ENCODE measurements at regions not wholly inside any gene's neighbourhood (a gene's known extent, or its start where the extent isn't known, plus 50 kb on each side); places are given as distances from the start of the nearest gene placed in this dataset.

DNA sequence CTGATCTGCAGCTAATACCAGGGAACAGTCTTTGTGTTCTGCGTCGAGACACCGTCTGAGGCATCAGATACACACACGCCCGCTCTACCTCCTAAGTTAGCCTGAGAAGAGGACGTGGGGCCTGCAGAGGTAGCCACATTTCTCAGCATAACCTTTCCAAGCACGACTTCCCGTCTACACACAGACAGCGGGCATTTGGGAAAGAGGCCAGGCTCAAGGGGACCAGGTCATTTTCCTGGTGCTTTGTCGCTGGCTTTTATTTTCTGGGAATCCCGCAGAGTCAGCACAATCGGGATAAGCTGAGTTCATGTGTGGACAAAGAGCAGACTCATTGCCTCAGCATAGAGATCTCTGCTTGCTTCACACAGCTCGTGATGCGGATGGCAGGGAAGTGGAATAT is 72.5 kb upstream of the SMYD2 start:
- no peak for DNase-seq

DNA sequence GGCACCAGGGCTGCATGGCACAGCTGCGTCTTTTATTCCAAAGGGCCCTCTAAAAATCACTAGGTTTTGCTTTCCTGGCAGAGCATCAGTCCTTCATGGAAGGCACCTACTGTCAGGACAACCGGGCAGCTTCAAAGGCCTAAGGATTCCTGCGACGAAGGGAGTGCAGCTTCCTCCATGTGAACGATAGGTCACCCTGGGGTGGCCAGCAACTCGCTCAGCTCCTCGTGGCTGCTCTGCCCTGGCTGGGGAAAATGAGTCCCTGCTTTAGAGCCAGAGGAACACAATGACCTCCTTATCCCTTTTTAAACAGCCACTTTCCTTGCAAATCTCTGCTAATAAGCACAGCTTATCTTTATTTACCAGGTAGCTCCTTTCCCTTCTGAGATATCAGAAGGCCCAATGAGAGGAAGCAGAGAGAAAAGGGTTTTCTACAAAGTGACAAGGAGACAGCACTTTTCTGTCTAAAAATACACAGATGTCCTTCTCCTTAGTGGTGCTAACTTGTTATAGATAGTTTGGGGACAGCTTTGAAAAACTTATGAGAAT is 71.6 kb upstream of the SMYD2 start:
- no peak for DNase-seq

DNA sequence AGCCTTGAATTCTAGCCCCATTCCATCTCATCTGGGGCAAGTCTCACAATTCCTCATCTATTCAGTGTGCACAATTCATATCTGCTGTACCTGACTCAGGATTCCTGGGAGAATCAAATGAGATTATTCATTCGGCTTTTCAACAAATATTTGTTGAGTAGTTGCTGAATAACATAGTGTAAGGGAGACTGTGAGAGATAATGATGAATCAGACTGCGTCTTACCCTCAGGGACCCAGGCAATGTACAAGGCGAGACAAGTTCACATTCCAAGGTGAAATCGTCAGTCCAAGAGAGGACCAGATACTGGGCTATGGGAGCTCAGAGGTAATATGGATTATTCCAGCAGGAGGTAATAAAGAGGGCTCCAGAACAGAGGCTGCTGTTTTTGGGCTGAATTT is 67.8 kb upstream of the SMYD2 start:
- no peak for DNase-seq

DNA sequence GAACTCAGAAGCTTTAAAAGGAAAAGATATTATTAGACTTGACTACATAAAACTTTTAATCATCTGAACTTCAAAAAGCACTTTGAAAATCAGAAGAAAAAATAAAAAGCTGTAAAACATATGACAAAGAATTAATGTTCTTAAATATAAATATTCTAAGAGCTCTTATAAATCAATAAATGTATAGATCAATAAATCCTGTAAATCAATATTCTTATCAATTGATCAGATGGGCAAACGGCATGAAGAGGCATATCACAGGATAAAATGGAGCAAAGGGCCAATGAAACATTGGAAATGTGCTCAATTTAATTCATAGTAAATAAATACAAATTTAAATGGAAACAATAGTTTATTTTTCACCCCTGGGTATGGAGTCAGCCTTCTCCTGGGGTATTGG is 66.1 kb upstream of the SMYD2 start:
- DNase-seq = no peak

DNA sequence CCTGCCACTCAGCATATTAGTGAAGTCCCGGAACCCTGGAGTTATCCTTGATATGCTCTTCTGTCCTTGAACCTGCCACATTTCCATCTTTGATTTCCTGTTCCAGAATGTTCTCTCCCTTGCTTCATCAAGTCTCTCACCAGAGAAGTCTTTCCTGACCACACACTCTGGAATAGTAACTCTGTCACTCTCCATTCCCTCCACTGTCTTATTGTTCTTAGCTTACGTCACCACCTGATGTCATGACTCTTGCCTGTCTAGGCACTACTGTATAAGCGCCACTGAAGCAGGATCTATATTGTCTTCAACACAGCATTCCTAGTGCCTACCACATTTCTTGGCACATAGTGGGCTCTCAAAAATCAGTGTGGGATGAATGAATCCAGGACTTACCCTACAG is 65.4 kb upstream of the SMYD2 start:
- DNase-seq = no peak

DNA sequence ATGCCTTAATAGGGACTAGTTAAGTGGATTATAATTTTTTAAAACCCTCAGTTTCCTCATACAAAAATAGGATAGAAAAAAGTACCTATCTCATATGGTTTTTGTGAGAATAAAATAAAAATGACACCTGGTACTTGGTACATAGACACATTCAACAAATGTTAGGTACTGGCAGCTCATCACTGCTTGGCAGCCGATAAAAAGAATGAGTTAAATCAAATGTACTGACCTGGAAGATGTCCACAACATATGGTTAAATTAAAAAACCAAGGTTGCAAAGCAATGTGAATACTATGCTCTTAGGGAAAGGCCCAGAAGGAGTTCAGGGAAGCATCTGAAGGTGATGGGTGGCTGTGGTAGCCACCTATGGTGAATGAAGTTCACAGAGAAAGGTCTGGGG is 64.9 kb upstream of the SMYD2 start:
- no peak for DNase-seq

DNA sequence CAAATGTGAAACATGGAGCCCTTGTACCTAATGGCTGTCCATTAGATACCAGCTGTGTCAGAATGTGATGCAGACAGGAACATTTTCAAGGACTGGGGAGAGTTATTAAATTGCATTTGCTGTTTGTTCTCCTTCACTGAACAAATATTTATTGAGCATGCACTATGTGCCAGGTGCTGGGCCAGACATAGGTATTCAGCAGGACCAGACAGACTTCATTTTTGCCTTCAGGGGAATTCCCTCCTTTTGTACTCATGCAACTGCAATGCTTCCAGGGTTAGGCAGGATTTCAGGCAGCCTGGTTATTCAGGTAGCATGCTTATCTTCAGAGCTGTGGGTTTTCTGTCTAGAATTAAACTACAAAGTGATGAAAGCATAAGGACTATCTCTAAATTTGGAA is 64.2 kb upstream of the SMYD2 start:
- no peak for DNase-seq

DNA sequence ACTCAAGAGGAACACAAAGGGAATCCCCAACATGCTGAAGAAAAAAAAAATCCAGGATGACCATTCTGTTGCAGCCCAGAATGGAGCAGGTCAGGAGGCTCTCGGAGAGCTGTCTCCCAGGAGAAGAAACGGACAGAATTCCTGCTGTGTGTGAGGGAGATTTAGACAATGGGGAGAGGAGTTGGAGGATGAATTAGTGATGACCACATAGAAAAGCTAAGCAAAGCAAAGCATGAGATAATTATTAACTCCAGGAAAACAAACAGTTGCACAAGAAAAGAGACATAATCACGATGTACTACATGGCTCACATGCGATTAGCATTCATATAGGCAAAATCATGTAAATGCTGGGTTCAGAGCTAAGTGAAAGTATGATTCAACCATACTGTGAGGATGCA is 61.1 kb upstream of the SMYD2 start:
- DNase-seq = no peak

DNA sequence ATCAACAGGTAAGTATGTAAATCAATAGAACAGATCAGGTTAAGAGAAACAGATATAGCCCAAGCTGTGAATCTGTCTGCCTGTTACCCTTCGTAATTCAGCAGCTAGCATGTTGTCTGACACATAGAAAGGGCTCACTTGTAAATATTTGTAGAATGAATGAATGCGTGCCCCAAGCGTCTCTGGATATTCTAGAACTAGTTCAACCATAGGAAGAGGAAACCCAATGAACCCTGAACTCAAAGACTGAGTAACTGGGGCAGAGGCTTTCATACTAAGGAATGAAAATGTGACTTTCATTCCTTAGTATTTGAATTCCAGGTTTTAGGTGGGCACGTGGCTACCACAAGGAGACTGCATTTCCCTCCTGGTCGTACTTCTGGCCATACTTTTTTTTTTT is 60.1 kb upstream of the SMYD2 start:
- DNase-seq = no peak

DNA sequence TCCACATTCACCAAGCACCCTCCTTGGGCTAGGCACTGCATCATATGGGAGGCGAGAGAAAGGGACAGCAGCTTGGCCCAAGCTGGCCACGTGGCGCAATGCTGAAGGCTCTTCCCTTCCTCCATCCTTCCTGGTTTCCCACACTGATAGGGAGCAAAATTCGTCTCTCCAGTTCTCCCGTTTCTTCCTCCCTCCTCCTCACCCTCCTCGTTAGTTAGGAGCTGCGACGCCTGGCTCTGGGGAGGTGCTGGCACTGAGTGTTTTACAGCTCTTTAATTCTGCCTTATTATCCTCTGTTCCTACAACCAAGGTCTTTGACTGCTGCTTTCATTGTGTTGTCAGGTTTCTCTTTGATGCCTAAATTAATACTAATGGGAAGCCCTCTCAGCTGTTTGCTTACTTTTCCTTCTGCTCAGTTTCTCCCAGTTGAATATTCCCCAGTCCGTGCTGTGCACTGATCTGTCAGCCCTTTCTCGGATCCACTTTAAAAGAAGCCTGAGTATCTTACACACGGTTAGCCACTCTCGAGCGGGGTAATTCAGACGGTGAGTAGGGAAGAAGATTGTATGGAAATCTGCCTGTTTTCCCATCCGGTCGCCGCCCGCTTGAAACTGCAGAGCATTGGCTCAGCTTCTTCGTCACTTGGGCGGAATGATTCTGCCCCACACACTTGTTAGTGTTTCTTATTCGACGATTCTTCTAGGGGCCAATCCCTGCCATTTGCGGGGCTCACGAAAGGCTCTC is 56.2 kb upstream of the SMYD2 start:
- no peak for DNase-seq

DNA sequence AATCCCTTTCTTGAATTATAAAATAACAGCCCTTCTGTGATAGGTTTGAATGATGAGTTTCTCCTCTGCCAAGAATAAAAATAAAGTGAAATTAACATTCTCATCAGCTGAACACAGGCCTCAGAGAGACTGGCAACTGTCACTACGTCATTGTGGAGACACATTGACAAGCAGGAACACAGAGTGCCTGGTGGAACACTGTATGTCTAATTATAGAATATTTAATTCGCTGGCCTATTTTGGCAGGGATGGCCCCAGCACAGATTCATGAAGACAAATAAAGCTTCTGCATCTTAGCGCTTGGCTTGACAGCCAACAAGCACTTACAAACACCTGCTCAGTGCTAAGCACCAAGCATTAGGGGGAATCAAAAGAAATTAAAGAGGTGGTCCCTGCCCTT is 52.0 kb upstream of the SMYD2 start:
- DNase-seq = no peak

DNA sequence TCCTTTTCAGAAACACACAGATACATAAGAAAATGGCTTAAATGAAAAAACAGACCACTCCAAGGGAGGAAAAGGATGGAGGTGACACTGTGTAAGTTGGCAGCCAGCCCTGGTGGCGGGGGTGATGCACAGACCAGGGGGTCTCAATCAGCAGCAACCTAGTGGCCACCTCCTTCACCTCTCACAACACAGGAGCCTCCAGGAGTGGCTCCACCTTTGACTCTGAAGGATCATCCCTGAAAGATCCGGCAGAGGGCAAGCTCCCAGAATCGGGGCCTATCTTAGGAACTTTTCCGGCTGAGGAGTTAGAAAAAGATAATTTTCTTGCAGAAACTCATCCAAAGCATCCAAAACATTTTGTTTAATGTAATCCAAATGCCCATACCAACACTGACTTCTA is 51.2 kb upstream of the SMYD2 start:
- no peak for DNase-seq
